Activated CD4-positive, CD25-positive, alpha-beta regulatory T cell treated with anti-CD3 and anti-CD28 coated beads, Interleukin-2, amount 50 U/mL, for 24 hours (primary cell): ENCODE measurements at regions not wholly inside any gene's neighbourhood (a gene's known extent, or its start where the extent isn't known, plus 50 kb on each side); places are given as distances from the start of the nearest gene placed in this dataset.

Experiments
- ATAC-seq, 2 donors: fragments of 150-1000 bp; cut with Tn5 transposase; one replicate each; pipeline ENCODE4 v1.10.0; 2021; ENCODE audit warnings: mild to moderate bottlenecking in 1 of 2, moderate library complexity in 1 of 2

- ATAC-seq: no peak
Observed at GRCh38 chr2:176743671-176744070, 468.9 kb upstream of the HNRNPA3 start.

- no peak for ATAC-seq
Observed at GRCh38 chr2:176744146-176744545, 468.4 kb upstream of the HNRNPA3 start.

- no peak for ATAC-seq
Observed at GRCh38 chr2:176745543-176746200, 466.9 kb upstream of the HNRNPA3 start.

GRCh38 chr2:176746411-176746810, 466.2 kb upstream of the HNRNPA3 start:
- ATAC-seq: no peak

GRCh38 chr2:176747506-176747905, 465.1 kb upstream of the HNRNPA3 start:
- no peak for ATAC-seq

- no peak for ATAC-seq
Observed at GRCh38 chr2:176747928-176748327, 464.7 kb upstream of the HNRNPA3 start.

- no peak for ATAC-seq
Observed at GRCh38 chr2:176748662-176749061, 463.9 kb upstream of the HNRNPA3 start.

GRCh38 chr2:176751314-176752227, 461.0 kb upstream of the HNRNPA3 start:
- no peak for ATAC-seq

- ATAC-seq: no peak
Observed at GRCh38 chr2:176752295-176752694, 460.3 kb upstream of the HNRNPA3 start.

GRCh38 chr2:176753205-176753604, 459.4 kb upstream of the HNRNPA3 start:
- ATAC-seq: no peak

GRCh38 chr2:176753752-176754474, 458.7 kb upstream of the HNRNPA3 start:
- no peak for ATAC-seq

GRCh38 chr2:176755537-176756135, 457.0 kb upstream of the HNRNPA3 start:
- no peak for ATAC-seq

- ATAC-seq: no peak
Observed at GRCh38 chr2:176758426-176758825, 454.2 kb upstream of the HNRNPA3 start.

GRCh38 chr2:176760439-176760838, 452.2 kb upstream of the HNRNPA3 start:
- no peak for ATAC-seq

- ATAC-seq: no peak
Observed at GRCh38 chr2:176763130-176763529, 449.5 kb upstream of the HNRNPA3 start.

GRCh38 chr2:176763851-176764404, 448.7 kb upstream of the HNRNPA3 start:
- no peak for ATAC-seq

- no peak for ATAC-seq
Observed at GRCh38 chr2:176764921-176765320, 447.7 kb upstream of the HNRNPA3 start.

GRCh38 chr2:176766005-176766404, 446.6 kb upstream of the HNRNPA3 start:
- ATAC-seq: no peak

- ATAC-seq: no peak
Observed at GRCh38 chr2:176768185-176768584, 444.4 kb upstream of the HNRNPA3 start.

- ATAC-seq: no peak
Observed at GRCh38 chr2:176769021-176769420, 443.6 kb upstream of the HNRNPA3 start.

GRCh38 chr2:176769499-176770370, 442.9 kb upstream of the HNRNPA3 start:
- ATAC-seq: no peak

GRCh38 chr2:176772816-176773215, 439.8 kb upstream of the HNRNPA3 start:
- ATAC-seq: no peak
